ENCODE measurements at regions not wholly inside any gene's neighbourhood (a gene's known extent, or its start where the extent isn't known, plus 50 kb on each side); places are given as distances from the start of the nearest gene placed in this dataset.

GRCh38 chr16:59039066-59039720 lies 305.1 kb upstream of the GOT2 start:
- Histone ChIP-seq H3K9me3 (no peaks in the 10 kb centered on the region), H3K4me1 (ENCODE audit: insufficient read depth) (no peaks in the 10 kb centered on the region), H3K4me3 (no peak overlapping the region), H3K27me3 (no peaks in the 10 kb centered on the region), H3K36me3 (no peaks in the 10 kb centered on the region), H3K27ac (no peak overlapping the region)
- no peak for DNase-seq
- 74 to 86% (median 83%) methylated on average over 3 of the region's 3 CpGs for WGBS, 3 donors
- TF ChIP-seq CTCF (IDR thresholded peaks at IDR 0.05) (no peak), EP300 (IDR thresholded peaks at IDR 0.05) (no peak), POLR2A (IDR thresholded peaks at IDR 0.05) (no peak)
- intact Hi-C loops (cut with DNase I) = no loop called here

- Histone ChIP-seq H3K27me3 (no peaks in the 10 kb centered on the region), H3K4me1 (ENCODE audit: insufficient read depth) (no peaks in the 10 kb centered on the region), H3K4me3 (no peak overlapping the region), H3K9me3 (no peaks in the 10 kb centered on the region), H3K27ac (no peak overlapping the region), H3K36me3 (no peaks in the 10 kb centered on the region)
- no peak for DNase-seq
- TF ChIP-seq POLR2A (IDR thresholded peaks at IDR 0.05) = no peak
- TF ChIP-seq EP300 (IDR thresholded peaks at IDR 0.05) = no peak
- TF ChIP-seq CTCF (IDR thresholded peaks at IDR 0.05) = no peak
- 87 to 92% (median 88%) methylated on average over 6 of the region's 6 CpGs for WGBS, 3 donors
- intact Hi-C loops (cut with DNase I) = no loop called here
These were observed 296.9 kb upstream of the GOT2 start for GRCh38 chr16:59030923-59031485.

GRCh38 chr16:59021751-59022150 lies 287.6 kb upstream of the GOT2 start:
- intact Hi-C loops (cut with DNase I) = no loop called here
- WGBS, 3 donors = 69 to 77% (median 69%) methylated on average over 7 of the region's 7 CpGs
- Histone ChIP-seq H3K36me3 (no peaks in the 10 kb centered on the region), H3K27ac (no peak overlapping the region), H3K9me3 (no peaks in the 10 kb centered on the region), H3K4me3 (no peak overlapping the region), H3K4me1 (ENCODE audit: insufficient read depth) (no peaks in the 10 kb centered on the region), H3K27me3 (no peaks in the 10 kb centered on the region)
- TF ChIP-seq CTCF (IDR thresholded peaks at IDR 0.05) (no peak), POLR2A (IDR thresholded peaks at IDR 0.05) (no peak), EP300 (IDR thresholded peaks at IDR 0.05) (no peak)
- no peak for DNase-seq

GRCh38 chr16:59013930-59014329 lies 279.8 kb upstream of the GOT2 start:
- no peaks in the 10 kb centered on the region for H3K9me3 ChIP-seq
- no peak for DNase-seq
- 72 to 79% (median 74%) methylated on average over 6 of the region's 6 CpGs for WGBS, 3 donors
- H3K4me1 ChIP-seq (ENCODE audit: insufficient read depth) = no peaks in the 10 kb centered on the region
- no peaks in the 10 kb centered on the region for H3K36me3 ChIP-seq
- H3K4me3 ChIP-seq = no peak overlapping the region
- intact Hi-C loops (cut with DNase I) = no loop called here
- no peaks in the 10 kb centered on the region for H3K27me3 ChIP-seq
- no peak overlapping the region for H3K27ac ChIP-seq
- no peak for TF ChIP-seq CTCF (IDR thresholded peaks at IDR 0.05)

Measured in ovary (tissue), 7 donors.